ENCODE measurements at regions not wholly inside any gene's neighbourhood (a gene's known extent, or its start where the extent isn't known, plus 50 kb on each side); places are given as distances from the start of the nearest gene placed in this dataset.

GRCh38 chr13:26988059-26988769, 183.4 kb downstream of the USP12 start:
- Histone ChIP-seq H3K27me3 (replicated peaks; ENCODE audit: insufficient read depth) (no peaks in the 10 kb centered on the region), H3K27ac (no peak overlapping the region), H3K4me1 (replicated peaks) (peaks cover 4% of the 10 kb centered on the region), H3K9me3 (no peaks in the 10 kb centered on the region), H3K4me3 (no peak overlapping the region), H3K36me3 (no peaks in the 10 kb centered on the region)
- 80% methylated on average over 6 of the region's 6 CpGs for WGBS
- DNase-seq (ENCODE audit: low spot score), result no peak
- TF ChIP-seq, protein P1, sequence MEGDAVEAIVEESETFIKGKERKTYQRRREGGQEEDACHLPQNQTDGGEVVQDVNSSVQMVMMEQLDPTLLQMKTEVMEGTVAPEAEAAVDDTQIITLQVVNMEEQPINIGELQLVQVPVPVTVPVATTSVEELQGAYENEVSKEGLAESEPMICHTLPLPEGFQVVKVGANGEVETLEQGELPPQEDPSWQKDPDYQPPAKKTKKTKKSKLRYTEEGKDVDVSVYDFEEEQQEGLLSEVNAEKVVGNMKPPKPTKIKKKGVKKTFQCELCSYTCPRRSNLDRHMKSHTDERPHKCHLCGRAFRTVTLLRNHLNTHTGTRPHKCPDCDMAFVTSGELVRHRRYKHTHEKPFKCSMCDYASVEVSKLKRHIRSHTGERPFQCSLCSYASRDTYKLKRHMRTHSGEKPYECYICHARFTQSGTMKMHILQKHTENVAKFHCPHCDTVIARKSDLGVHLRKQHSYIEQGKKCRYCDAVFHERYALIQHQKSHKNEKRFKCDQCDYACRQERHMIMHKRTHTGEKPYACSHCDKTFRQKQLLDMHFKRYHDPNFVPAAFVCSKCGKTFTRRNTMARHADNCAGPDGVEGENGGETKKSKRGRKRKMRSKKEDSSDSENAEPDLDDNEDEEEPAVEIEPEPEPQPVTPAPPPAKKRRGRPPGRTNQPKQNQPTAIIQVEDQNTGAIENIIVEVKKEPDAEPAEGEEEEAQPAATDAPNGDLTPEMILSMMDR (IDR thresholded peaks at IDR 0.05), result no peak
- TF ChIP-seq POLR2A (IDR thresholded peaks at IDR 0.05) (no peak), POLR2AphosphoS5 (IDR thresholded peaks at IDR 0.05) (no peak)
- intact Hi-C loops (cut with DNase I), result loop anchor here (5.0 kb wide), 1 partner anchor 284 kb away; the partner anchor contains the start of gene RASL11A

GRCh38 chr13:26987486-26988013, 184.1 kb downstream of the USP12 start:
- 72% methylated on average over 10 of the region's 10 CpGs for WGBS
- intact Hi-C loops (cut with DNase I), result loop anchor here (5.0 kb wide), 1 partner anchor 285 kb away; the partner anchor contains the start of gene RASL11A
- H3K4me1 ChIP-seq (replicated peaks), result peaks cover 4% of the 10 kb centered on the region
- H3K36me3 ChIP-seq, result no peaks in the 10 kb centered on the region
- H3K4me3 ChIP-seq, result no peak overlapping the region
- H3K27ac ChIP-seq, result no peak overlapping the region
- TF ChIP-seq, protein P1 (IDR thresholded peaks at IDR 0.05), result no peak
- no peak for TF ChIP-seq POLR2A (IDR thresholded peaks at IDR 0.05)
- no peak for TF ChIP-seq POLR2AphosphoS5 (IDR thresholded peaks at IDR 0.05)
- no peaks in the 10 kb centered on the region for H3K9me3 ChIP-seq
- no peaks in the 10 kb centered on the region for H3K27me3 ChIP-seq (replicated peaks; ENCODE audit: insufficient read depth)
- DNase-seq (ENCODE audit: low spot score), result no peak

DNA sequence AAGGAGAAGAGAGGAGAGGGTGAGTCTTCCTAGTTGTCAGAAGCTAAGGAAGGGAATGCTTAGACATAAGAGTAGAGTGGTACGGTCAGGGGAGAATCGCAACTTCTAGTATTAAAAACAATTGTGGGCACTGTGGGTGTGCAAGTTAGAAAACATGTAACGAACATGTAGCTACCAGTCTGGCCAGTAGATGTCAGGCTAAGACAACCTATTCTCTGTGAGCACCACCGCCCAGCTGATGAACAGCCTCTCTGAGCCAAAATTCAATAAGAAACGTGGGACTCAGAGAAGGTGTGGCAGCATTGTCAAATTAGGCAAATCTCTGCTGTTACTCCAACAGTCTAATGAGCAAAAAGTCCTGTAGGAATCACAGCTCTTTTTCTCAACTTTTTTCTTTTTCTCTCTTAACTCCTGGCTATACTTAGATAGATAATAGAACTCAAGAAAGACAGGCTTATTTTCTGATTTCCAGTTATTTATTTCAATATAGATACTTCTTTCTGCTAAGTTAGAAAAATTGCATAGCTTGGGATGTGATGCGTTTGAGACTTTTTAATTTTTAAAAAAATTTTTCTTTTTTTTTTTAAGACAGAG, 186.2 kb downstream of the USP12 start:
- no peaks in the 10 kb centered on the region for H3K9me3 ChIP-seq
- no peak overlapping the region for H3K27ac ChIP-seq

DNA sequence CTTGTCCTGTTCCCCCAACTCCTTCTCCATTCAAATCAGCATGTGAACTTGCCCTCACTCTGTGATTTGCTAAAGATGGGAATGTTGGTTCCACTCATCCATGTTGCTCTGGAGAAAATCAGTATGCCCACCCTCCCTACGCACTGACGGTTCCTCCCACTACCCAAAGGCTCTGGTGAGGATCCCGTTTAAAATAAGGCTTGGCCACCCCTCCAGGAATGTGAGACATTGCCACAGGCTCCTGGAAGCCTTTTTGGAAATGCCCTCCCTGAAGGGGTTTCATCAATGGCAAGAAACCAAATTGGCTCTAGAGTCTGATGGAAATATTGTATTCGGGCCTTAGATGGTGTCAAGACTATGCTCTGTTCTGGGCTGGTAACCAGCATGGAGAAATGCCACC, 187.3 kb downstream of the USP12 start:
- intact Hi-C loops (cut with DNase I), result loop anchor here (5.0 kb wide), 2 partner anchors 37 to 188 kb away; partner anchors contain the start of gene USP12
- H3K4me1 ChIP-seq (replicated peaks), result peaks cover 4% of the 10 kb centered on the region
- TF ChIP-seq POLR2AphosphoS5 (IDR thresholded peaks at IDR 0.05), result no peak
- TF ChIP-seq, protein P1 (IDR thresholded peaks at IDR 0.05), result no peak
- no peak for TF ChIP-seq POLR2A (IDR thresholded peaks at IDR 0.05)

More for the DNA sequence above, 186.2 kb downstream of the USP12 start:
- 10% methylated on average over 6 of the region's 6 CpGs for WGBS
- Histone ChIP-seq H3K4me1 (replicated peaks) (peaks cover 4% of the 10 kb centered on the region), H3K4me3 (no peak overlapping the region), H3K36me3 (no peaks in the 10 kb centered on the region), H3K27me3 (replicated peaks; ENCODE audit: insufficient read depth) (no peaks in the 10 kb centered on the region)
- intact Hi-C loops (cut with DNase I), result loop anchor here (1.0 to 5.0 kb wide), 2 partner anchors 287 to 374 kb away; partner anchors contain the start of gene RASL11A
- DNase-seq (ENCODE audit: low spot score), result peak; percentile 81
- TF ChIP-seq POLR2A (IDR thresholded peaks at IDR 0.05), result no peak
- TF ChIP-seq, protein P1 (IDR thresholded peaks at IDR 0.05), result peak; percentile 40 to 85 (median 82)
- TF ChIP-seq POLR2AphosphoS5 (IDR thresholded peaks at IDR 0.05), result peak; percentile 25

More for the DNA sequence above, 187.3 kb downstream of the USP12 start:
- Histone ChIP-seq H3K27me3 (replicated peaks; ENCODE audit: insufficient read depth) (no peaks in the 10 kb centered on the region), H3K36me3 (no peaks in the 10 kb centered on the region), H3K27ac (peak overlapping the region in 1 of 2 donors; percentile 55), H3K9me3 (no peaks in the 10 kb centered on the region), H3K4me3 (no peak overlapping the region)
- no peak for DNase-seq (ENCODE audit: low spot score)
- WGBS, result 75% methylated on average over 4 of the region's 4 CpGs
